Muscle layer of duodenum (tissue), 2 donors: ENCODE measurements at regions not wholly inside any gene's neighbourhood (a gene's known extent, or its start where the extent isn't known, plus 50 kb on each side); places are given as distances from the start of the nearest gene placed in this dataset.

Source experiments
- H3K27ac ChIP-seq: one replicate; pipeline ENCODE4 v1.7.0; 2013; ENCODE audit warnings: mild to moderate bottlenecking, low read length
- H3K27me3 ChIP-seq: one replicate; pipeline ENCODE4 v1.7.0; 2013; ENCODE audit warnings: low read depth, mild to moderate bottlenecking, control low read depth, low read length
- H3K36me3 ChIP-seq, 2 donors: one replicate each; pipeline ENCODE4 v1.7.0; 2013; ENCODE audit warnings: low read length in 2 of 2, control low read depth in 1 of 2, mild to moderate bottlenecking in 1 of 2; ENCODE audit not compliant: insufficient read depth in 2 of 2, control insufficient read depth in 1 of 2
- H3K4me1 ChIP-seq, 2 donors: one replicate each; pipeline ENCODE4 v1.7.0; 2013; ENCODE audit warnings: low read length in 2 of 2, mild to moderate bottlenecking in 2 of 2, control low read depth in 1 of 2, moderate library complexity in 1 of 2; ENCODE audit not compliant: insufficient read depth in 2 of 2, control insufficient read depth in 1 of 2
- H3K4me3 ChIP-seq, 2 donors: one replicate each; pipeline ENCODE4 v1.7.0; 2013; ENCODE audit warnings: low read length in 2 of 2, low read depth in 1 of 2, mild to moderate bottlenecking in 1 of 2
- H3K9me3 ChIP-seq, 2 donors: one replicate each; pipeline ENCODE4 v1.7.0; 2013; ENCODE audit warnings: low read length in 2 of 2, control low read depth in 1 of 2, mild to moderate bottlenecking in 1 of 2; ENCODE audit not compliant: control insufficient read depth in 1 of 2
- donor health status: healthy.

DNA sequence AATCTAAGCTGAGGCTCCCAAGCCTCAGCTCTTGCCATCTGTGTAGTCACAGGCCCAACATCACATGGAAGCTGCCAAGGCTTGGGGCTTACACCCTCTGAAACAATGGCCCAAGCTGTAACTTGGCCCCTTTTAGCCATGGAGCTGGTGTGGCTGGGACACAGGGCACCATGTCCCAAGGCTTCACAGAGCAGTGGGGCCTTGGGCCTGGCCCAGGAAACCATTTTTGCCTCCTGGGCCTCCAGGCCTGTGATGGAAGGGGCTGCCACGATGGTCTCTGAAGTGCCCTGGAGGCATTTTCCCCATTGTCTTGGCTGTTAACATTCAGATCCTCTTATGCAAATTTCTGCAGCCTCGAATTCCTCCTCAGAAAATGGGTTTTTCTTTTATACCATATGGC is 952.3 kb upstream of the GOT2 start:
- Histone ChIP-seq H3K4me1 (no peaks in the 10 kb centered on the region), H3K36me3 (no peaks in the 10 kb centered on the region), H3K27ac (no peak overlapping the region), H3K27me3 (no peaks in the 10 kb centered on the region), H3K4me3 (no peak overlapping the region), H3K9me3 (no peaks in the 10 kb centered on the region)

DNA sequence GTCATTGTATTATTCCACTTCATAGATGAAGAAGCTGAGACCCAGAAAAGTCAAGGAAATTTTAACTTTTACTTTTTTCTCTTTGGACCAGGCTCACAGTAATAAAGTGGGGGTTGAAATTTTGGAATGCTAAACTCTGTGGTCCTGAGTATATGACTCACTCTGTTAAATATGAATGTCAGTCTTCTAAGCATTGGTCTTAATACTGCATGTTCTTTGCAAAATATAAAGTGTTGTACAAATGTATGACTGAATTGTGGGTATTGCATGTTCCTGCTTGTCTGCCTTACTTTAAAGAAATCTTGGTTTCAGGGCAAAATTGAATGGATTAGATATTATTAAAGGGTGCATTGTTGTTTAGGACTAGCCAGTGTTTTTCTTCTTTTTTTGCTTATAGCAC is 950.8 kb upstream of the GOT2 start:
- Histone ChIP-seq H3K4me1 (no peaks in the 10 kb centered on the region), H3K4me3 (no peak overlapping the region), H3K27ac (no peak overlapping the region), H3K36me3 (no peaks in the 10 kb centered on the region), H3K27me3 (no peaks in the 10 kb centered on the region), H3K9me3 (no peaks in the 10 kb centered on the region)

DNA sequence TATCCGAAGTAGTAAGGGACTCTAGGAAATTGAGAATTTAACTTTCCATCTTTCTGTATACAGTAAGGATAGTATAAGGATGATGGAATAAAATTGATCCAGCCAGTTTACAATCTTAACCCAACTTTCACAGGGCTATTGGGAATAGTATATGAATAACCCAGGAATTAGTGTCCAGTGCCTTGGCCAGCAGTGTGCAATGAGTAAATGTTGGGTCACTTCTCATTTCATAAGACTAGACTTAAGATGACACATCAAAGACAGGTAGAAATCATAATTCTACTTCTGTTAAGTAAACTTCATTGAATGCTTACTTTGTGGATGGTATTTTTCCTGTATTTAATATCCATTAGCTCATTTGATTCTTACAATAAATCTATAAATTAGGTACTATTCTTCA is 949.6 kb upstream of the GOT2 start:
- H3K9me3 ChIP-seq, result no peaks in the 10 kb centered on the region
- no peak overlapping the region for H3K4me3 ChIP-seq
- H3K27ac ChIP-seq, result no peak overlapping the region
- no peaks in the 10 kb centered on the region for H3K4me1 ChIP-seq
- no peaks in the 10 kb centered on the region for H3K27me3 ChIP-seq
- H3K36me3 ChIP-seq, result no peaks in the 10 kb centered on the region

DNA sequence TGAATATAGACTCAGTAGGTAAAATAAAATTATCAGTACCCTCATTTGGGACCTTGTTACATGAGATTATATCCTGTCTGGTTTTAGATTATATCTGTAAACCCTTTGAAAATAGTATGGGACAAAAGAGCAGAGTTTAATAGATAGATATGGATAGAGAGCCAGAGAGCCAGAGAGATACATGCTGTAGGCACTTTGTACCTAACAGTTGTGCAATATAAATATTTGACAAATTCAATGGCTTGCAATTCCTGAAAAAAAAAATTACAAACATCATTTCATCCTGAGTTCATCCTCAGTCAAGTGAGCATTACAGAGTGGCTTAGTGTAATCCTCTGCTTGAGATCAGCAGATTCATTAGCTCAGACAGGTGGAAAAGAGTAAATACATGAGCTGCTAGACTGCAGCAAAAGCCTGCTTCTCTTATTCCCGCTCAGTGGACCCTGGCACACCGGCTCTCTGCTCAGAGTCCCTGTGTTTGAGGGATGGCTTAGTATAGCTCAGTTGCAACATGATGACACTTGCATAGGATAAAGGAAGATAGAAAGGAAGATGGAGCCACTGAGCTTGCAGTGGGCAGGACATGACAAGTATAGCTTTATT is 931.6 kb upstream of the GOT2 start:
- H3K27ac ChIP-seq, result no peak overlapping the region

DNA sequence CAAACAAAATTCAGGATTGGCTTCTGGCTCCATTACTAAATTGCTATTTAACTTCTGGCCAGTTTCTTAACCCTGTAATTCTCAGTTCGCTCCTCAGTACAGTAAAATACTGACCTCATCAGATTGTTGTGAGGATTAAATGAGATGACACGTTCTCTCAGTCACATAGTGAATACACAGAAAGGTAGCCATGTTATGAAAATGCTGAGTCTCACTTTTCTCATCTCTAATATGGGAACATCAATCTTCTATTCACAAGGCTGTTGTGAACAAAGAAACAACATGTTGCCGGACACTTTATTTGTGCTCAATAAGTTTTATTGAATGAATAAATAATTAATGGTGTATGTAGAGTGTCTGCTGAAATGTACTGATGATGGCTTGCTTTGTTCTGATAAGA is 924.5 kb upstream of the GOT2 start:
- Histone ChIP-seq H3K4me3 (no peak overlapping the region), H3K27ac (no peak overlapping the region), H3K27me3 (no peaks in the 10 kb centered on the region), H3K9me3 (no peaks in the 10 kb centered on the region), H3K36me3 (no peaks in the 10 kb centered on the region), H3K4me1 (peaks cover 0 to 9% of the 10 kb centered on the region in 2 donors)

More for the DNA sequence above, 931.6 kb upstream of the GOT2 start:
- Histone ChIP-seq H3K4me1 (no peaks in the 10 kb centered on the region), H3K27me3 (no peaks in the 10 kb centered on the region), H3K36me3 (no peaks in the 10 kb centered on the region), H3K9me3 (peaks cover 0 to 7% of the 10 kb centered on the region in 2 donors), H3K4me3 (no peak overlapping the region)

DNA sequence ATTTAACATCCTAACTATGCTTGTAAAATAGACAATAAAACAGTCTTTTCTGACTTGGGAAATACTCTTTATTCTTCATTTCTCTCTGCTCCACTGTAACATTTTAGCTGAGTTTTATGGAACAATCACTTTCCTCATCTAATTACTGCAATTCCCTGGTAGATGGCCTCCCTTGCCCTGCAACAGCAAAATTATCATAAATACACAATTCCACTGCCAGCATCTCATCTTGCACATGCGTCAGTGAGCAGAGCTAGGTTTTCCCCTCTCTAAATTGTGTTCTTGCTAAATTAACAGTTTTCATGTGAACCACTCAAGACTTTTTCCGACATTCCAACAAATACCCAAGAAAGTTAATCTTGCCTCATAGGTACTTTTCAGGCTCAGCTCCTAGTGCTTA is 920.9 kb upstream of the GOT2 start:
- no peaks in the 10 kb centered on the region for H3K9me3 ChIP-seq
- H3K4me3 ChIP-seq, result no peak overlapping the region
- no peaks in the 10 kb centered on the region for H3K27me3 ChIP-seq
- H3K36me3 ChIP-seq, result no peaks in the 10 kb centered on the region
- peaks cover 0 to 9% of the 10 kb centered on the region in 2 donors for H3K4me1 ChIP-seq
- H3K27ac ChIP-seq, result no peak overlapping the region

DNA sequence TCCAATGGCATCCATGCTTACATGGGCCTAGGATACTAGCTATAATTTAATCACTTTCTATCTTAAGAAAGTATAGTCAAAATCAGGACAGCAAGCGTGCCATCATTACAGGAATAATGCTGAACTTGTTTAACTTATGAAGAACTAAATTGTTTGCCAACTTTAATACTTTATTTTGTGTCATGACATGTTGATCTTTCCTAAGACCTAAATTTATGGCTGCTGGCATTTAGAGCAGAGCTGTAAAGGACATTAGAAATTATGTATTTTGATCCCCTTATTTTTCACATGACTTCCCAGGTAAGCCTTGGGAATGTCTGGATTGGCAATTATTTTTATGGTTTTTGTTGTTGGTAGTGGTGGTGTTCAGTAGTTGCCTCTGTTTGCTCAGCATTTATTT is 920.3 kb upstream of the GOT2 start:
- no peak overlapping the region for H3K4me3 ChIP-seq
- H3K36me3 ChIP-seq, result no peaks in the 10 kb centered on the region
- no peaks in the 10 kb centered on the region for H3K27me3 ChIP-seq
- H3K27ac ChIP-seq, result no peak overlapping the region
- no peaks in the 10 kb centered on the region for H3K9me3 ChIP-seq
- peaks cover 0 to 9% of the 10 kb centered on the region in 2 donors for H3K4me1 ChIP-seq

DNA sequence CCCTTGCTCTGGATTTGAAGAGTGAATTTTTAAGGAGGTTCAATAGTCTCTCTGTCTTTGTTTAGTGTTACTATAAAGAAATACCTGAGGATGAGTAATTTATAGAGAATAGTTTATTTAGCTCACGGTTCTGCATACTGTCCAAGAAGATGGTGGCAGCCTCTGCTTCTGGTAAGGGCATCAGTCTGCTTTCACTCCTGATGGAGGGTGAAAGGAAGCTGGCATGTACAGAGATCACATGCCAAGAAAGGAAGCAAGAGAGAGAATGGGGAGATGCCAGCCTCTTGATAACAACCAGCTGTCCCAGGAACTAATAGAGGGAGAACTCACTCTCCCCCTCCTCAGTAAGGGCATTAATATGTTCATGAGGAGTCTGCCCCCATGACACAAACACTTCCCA is 917.5 kb upstream of the GOT2 start:
- H3K27ac ChIP-seq, result no peak overlapping the region
- H3K9me3 ChIP-seq, result peaks cover 0 to 2% of the 10 kb centered on the region in 2 donors
- peaks cover 0 to 9% of the 10 kb centered on the region in 2 donors for H3K4me1 ChIP-seq
- no peaks in the 10 kb centered on the region for H3K27me3 ChIP-seq
- H3K4me3 ChIP-seq, result no peak overlapping the region
- no peaks in the 10 kb centered on the region for H3K36me3 ChIP-seq

DNA sequence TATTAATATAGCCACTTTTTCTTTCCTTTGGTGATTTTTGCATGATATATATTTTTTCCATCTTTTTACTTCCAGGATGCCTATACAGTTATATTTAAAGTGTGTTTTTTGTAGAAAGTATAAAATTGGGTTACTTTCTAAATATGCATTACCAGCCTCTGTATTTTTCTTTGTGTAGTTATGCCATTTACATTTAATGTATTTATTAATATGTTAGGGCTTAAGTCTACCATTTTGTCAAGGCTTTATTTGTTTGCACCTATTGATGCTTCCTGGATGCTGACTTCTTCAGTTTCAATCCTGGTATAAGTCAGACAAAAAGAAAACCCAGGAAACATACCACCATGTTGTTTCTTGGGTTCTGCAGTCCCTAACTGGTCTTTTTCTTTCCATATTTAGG is 911.1 kb upstream of the GOT2 start:
- Histone ChIP-seq H3K4me1 (no peaks in the 10 kb centered on the region), H3K9me3 (peaks cover 2 to 9% of the 10 kb centered on the region in 2 donors), H3K4me3 (no peak overlapping the region), H3K27ac (no peak overlapping the region), H3K36me3 (no peaks in the 10 kb centered on the region), H3K27me3 (no peaks in the 10 kb centered on the region)

DNA sequence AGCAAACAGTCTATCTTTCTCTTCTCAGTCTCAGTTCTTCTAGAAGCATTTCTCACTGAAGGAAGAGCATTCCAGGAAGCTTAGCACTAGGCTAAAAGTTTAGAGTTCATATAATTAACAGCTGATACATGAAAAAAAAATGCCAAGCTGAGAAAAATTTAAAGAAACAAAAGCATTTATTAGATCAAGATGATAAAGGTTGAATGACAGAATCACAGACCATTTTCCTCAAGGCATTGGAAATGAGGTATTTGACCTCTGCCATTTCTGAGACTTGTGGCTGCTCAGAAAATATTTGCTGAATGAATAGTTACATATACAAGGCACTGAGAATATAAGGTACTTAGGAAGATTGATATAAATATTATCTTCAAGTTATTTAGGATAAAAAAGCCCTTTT is 901.6 kb upstream of the GOT2 start:
- H3K36me3 ChIP-seq, result no peaks in the 10 kb centered on the region

DNA sequence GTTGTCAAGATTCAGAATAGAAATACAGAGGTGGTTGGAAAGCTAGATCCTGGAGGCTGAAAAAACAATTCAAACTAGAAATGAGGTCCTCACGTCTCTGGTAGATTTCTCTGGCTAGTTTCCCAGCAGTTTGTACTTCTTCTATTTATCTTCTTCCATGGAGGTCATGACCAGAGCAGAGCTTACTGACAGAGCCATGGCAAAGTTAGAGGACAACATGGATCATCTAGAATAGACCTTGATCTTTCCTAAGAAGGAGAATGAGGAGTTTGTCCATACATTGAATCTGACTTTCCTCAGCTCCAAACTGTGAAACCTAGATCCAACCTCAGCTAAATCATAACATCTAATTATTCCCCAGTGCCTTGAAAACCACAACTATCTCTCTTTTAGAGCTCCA is 900.8 kb upstream of the GOT2 start:
- H3K27me3 ChIP-seq, result no peaks in the 10 kb centered on the region

More for the DNA sequence above, 901.6 kb upstream of the GOT2 start:
- Histone ChIP-seq H3K4me1 (peaks cover 0 to 10% of the 10 kb centered on the region in 2 donors), H3K27me3 (no peaks in the 10 kb centered on the region), H3K27ac (peak overlapping the region; percentile 78), H3K4me3 (no peak overlapping the region), H3K9me3 (no peaks in the 10 kb centered on the region)

DNA sequence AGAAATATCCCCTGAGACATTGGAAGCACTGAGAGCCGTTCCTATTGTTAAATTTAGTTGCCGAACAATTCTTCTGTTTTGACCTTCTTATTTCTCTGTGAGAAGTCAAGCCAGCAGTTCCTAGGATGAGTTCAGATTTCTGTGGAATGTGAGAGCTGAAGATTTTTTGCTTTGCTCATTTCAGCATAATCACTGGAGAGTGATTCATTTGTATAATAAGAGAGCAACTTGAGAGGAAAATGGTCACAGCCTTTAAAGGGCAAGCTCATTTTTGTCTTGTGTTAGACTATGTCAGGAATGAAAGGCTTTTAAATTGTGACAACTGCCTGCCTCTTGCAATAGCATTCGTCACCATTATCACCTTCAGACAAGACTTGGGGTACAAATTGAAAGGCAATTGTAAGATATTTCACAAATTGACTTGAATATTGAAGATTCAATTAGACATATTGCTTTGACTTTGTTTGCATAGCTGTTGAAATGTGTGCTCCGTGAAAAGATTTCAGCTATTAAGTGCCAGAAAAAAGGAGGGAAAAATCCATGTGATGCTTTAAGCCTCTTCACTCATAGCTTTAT is 900.0 kb upstream of the GOT2 start:
- Histone ChIP-seq H3K36me3 (no peaks in the 10 kb centered on the region), H3K27me3 (no peaks in the 10 kb centered on the region), H3K9me3 (no peaks in the 10 kb centered on the region), H3K4me1 (peaks cover 0 to 10% of the 10 kb centered on the region in 2 donors), H3K27ac (peak overlapping the region; percentile 78), H3K4me3 (no peak overlapping the region)

More for the DNA sequence above, 900.8 kb upstream of the GOT2 start:
- H3K27ac ChIP-seq, result peak overlapping the region; percentile 78
- no peaks in the 10 kb centered on the region for H3K36me3 ChIP-seq
- H3K9me3 ChIP-seq, result no peaks in the 10 kb centered on the region
- H3K4me1 ChIP-seq, result peaks cover 0 to 10% of the 10 kb centered on the region in 2 donors
- no peak overlapping the region for H3K4me3 ChIP-seq
